Breast epithelium (tissue), 4 donors: ENCODE measurements at regions not wholly inside any gene's neighbourhood (a gene's known extent, or its start where the extent isn't known, plus 50 kb on each side); places are given as distances from the start of the nearest gene placed in this dataset.

Experiments
- DNase-seq, 2 donors: peaks; one replicate each; pipeline ENCODE4 v3.0.0-alpha.2; 2019; ENCODE audit warnings: low spot score in 2 of 2
- H3K27ac ChIP-seq, 2 donors: fragments of 200-600 bp; sonication (generic) in 1 of 2; one replicate each; pipeline ENCODE4 v1.5.1; 2016 to 2019; ENCODE audit warnings: mild to moderate bottlenecking in 1 of 2
- H3K27me3 ChIP-seq, 2 donors: fragments of 200-600 bp; sonication (generic) in 1 of 2; one replicate each; pipeline versions ENCODE4 v1.5.1 to v1.6.0; 2017 to 2019; ENCODE audit warnings: control low read depth in 1 of 2, mild to moderate bottlenecking in 1 of 2
- H3K36me3 ChIP-seq: fragments of 200-600 bp; one replicate; pipeline ENCODE4 v1.5.1; 2019
- H3K4me1 ChIP-seq, 2 donors: fragments of 200-600 bp; sonication (generic); one replicate each; pipeline ENCODE4 v1.5.1; 2016 to 2019; ENCODE audit warnings: control low read depth in 1 of 2
- H3K4me3 ChIP-seq, 3 donors: fragments of 200-600 bp; sonication (generic); 1 replicate in 2 of 3; 2 replicates in 1 of 3; pipeline ENCODE4 v1.5.1; 2016 to 2019; ENCODE audit warnings: mild to moderate bottlenecking in 3 of 3, moderate library complexity in 2 of 3
- H3K9me3 ChIP-seq, 2 donors: fragments of 200-600 bp; sonication (generic) in 1 of 2; one replicate each; pipeline ENCODE4 v1.5.1; 2016 to 2019; ENCODE audit warnings: control low read depth in 1 of 2
- CTCF ChIP-seq, 3 donors: fragments of 450-650 bp; IDR thresholded peaks; one replicate each; pipeline ENCODE4 v1.5.1; 2016 to 2017; ENCODE audit warnings: antibody characterized with exemption in 3 of 3, mild to moderate bottlenecking in 3 of 3, moderate library complexity in 3 of 3
- POLR2A ChIP-seq: fragments of 450-650 bp; IDR thresholded peaks from one replicate; pipeline ENCODE4 v1.6.1; 2016; ENCODE audit warnings: antibody characterized with exemption, mild to moderate bottlenecking, moderate library complexity
- POLR2AphosphoS5 ChIP-seq, 3 donors: sonication (generic); formaldehyde crosslinking; IDR thresholded peaks; one replicate each; pipeline ENCODE4 v1.6.1; 2017; ENCODE audit warnings: antibody characterized with exemption in 3 of 3
- intact Hi-C: fragments of 100-400 bp; cut with DNase I; formaldehyde crosslinking; loops from one replicate; pipeline ENCODE4 v1.15.1; 2023; ENCODE audit warnings: low total_unique reads

- no peak for DNase-seq
- TF ChIP-seq CTCF (IDR thresholded peaks at IDR 0.05) (no peak), POLR2A (no peak), POLR2AphosphoS5 (IDR thresholded peaks at IDR 0.05) (no peak)
- Histone ChIP-seq H3K9me3 (no peaks in the 10 kb centered on the region), H3K4me3 (no peak overlapping the region), H3K36me3 (no peaks in the 10 kb centered on the region), H3K4me1 (no peaks in the 10 kb centered on the region), H3K27ac (no peak overlapping the region), H3K27me3 (no peaks in the 10 kb centered on the region)
- intact Hi-C loops: no loop called here
These were observed 260.8 kb upstream of the NCAM2 start for GRCh38 chr21:20737227-20737913.

GRCh38 chr21:20739421-20739820 is 258.8 kb upstream of the NCAM2 start:
- Histone ChIP-seq H3K9me3 (no peaks in the 10 kb centered on the region), H3K36me3 (no peaks in the 10 kb centered on the region), H3K27ac (no peak overlapping the region), H3K27me3 (no peaks in the 10 kb centered on the region), H3K4me3 (no peak overlapping the region), H3K4me1 (no peaks in the 10 kb centered on the region)
- no peak for DNase-seq
- intact Hi-C loops: no loop called here
- TF ChIP-seq POLR2AphosphoS5 (IDR thresholded peaks at IDR 0.05): no peak
- TF ChIP-seq POLR2A: no peak
- TF ChIP-seq CTCF (IDR thresholded peaks at IDR 0.05): no peak

GRCh38 chr21:20741445-20741844 is 256.8 kb upstream of the NCAM2 start:
- no peak for DNase-seq
- no peaks in the 10 kb centered on the region for H3K36me3 ChIP-seq
- no peak for TF ChIP-seq CTCF (IDR thresholded peaks at IDR 0.05)
- no peak for TF ChIP-seq POLR2A
- TF ChIP-seq POLR2AphosphoS5 (IDR thresholded peaks at IDR 0.05): no peak
- intact Hi-C loops: no loop called here
- H3K27ac ChIP-seq: no peak overlapping the region
- H3K27me3 ChIP-seq: no peaks in the 10 kb centered on the region
- no peak overlapping the region for H3K4me3 ChIP-seq
- H3K9me3 ChIP-seq: no peaks in the 10 kb centered on the region
- H3K4me1 ChIP-seq: no peaks in the 10 kb centered on the region

- Histone ChIP-seq H3K4me1 (no peaks in the 10 kb centered on the region), H3K27ac (no peak overlapping the region), H3K4me3 (no peak overlapping the region), H3K36me3 (no peaks in the 10 kb centered on the region), H3K9me3 (peaks cover 0 to 5% of the 10 kb centered on the region in 2 donors), H3K27me3 (no peaks in the 10 kb centered on the region)
- no peak for DNase-seq
- TF ChIP-seq POLR2A (no peak), POLR2AphosphoS5 (IDR thresholded peaks at IDR 0.05) (no peak), CTCF (IDR thresholded peaks at IDR 0.05) (no peak)
- intact Hi-C loops: no loop called here
These were observed 238.0 kb upstream of the NCAM2 start for GRCh38 chr21:20760221-20760620.

- no peaks in the 10 kb centered on the region for H3K36me3 ChIP-seq
- DNase-seq: no peak
- H3K27ac ChIP-seq: no peak overlapping the region
- no peaks in the 10 kb centered on the region for H3K27me3 ChIP-seq
- peaks cover 1 to 4% of the 10 kb centered on the region in 2 donors for H3K9me3 ChIP-seq
- intact Hi-C loops: no loop called here
- H3K4me1 ChIP-seq: no peaks in the 10 kb centered on the region
- TF ChIP-seq POLR2A (no peak), CTCF (IDR thresholded peaks at IDR 0.05) (no peak), POLR2AphosphoS5 (IDR thresholded peaks at IDR 0.05) (no peak)
- H3K4me3 ChIP-seq: no peak overlapping the region
These were observed 223.5 kb upstream of the NCAM2 start for GRCh38 chr21:20774737-20775136.
